A549 (cell line): ENCODE measurements at regions not wholly inside any gene's neighbourhood (a gene's known extent, or its start where the extent isn't known, plus 50 kb on each side); places are given as distances from the start of the nearest gene placed in this dataset.

Source experiments
- ATAC-seq, 2 experiments: fragments of 200-7000 bp in 1 of 2; fragments of >200 bp in 1 of 2; cut with Nextera tagmentation in 1 of 2; cut with Tn5 transposase in 1 of 2; 3 replicates each; pipeline versions ENCODE4 v1.8.0 to v1.9.1; 2018 to 2020; ENCODE audit warnings: mild to moderate bottlenecking in 1 of 2, moderate library complexity in 1 of 2
- CTCF ChIA-PET: fragments of 300-600 bp; sonication (Branson Sonifier 250); formaldehyde crosslinking; extraction: SDS; loops from one replicate; lab custom pipeline; 2021; ENCODE audit warnings: antibody characterized with exemption, inconsistent platforms; lab: Yijun Ruan, JAX
- POLR2A ChIA-PET: fragments of 350-600 bp; formaldehyde crosslinking; extraction: SDS; loops from one replicate; lab custom pipeline; 2021; ENCODE audit warnings: antibody characterized with exemption, inconsistent platforms; lab: Yijun Ruan, JAX
- DNase-seq, 2 experiments: peaks; one replicate each; pipeline versions ENCODE4 v3.0.0 to v3.0.0-alpha.2; 2011 to 2016; ENCODE audit warnings: low read depth in 1 of 2, low spot score in 1 of 2
- FAIRE-seq: peaks from 2 replicates; lab custom pipeline; 2011; peaks lifted over from hg19 to GRCh38; lab: Jason Lieb, UNC
- H3K27ac ChIP-seq, 2 experiments: fragments of >200 bp; sonication (Bioruptor Twin); formaldehyde crosslinking; 3 replicates each; pipeline ENCODE4 v1.5.1; 2016 to 2017
- H3K4me1 ChIP-seq: fragments of >200 bp; sonication (Bioruptor Twin); formaldehyde crosslinking; 3 replicates; pipeline ENCODE4 v1.6.1; 2016
- H3K4me2 ChIP-seq: fragments of >200 bp; sonication (Bioruptor Twin); formaldehyde crosslinking; 3 replicates; pipeline ENCODE4 v1.6.1; 2016
- H3K4me3 ChIP-seq: fragments of >200 bp; sonication (Bioruptor Twin); formaldehyde crosslinking; 3 replicates; pipeline ENCODE4 v1.5.1; 2016
- H3K9me3 ChIP-seq: fragments of >200 bp; sonication (Bioruptor Twin); formaldehyde crosslinking; 3 replicates; pipeline ENCODE4 v1.6.1; 2016
- ATOH8 ChIP-seq: fragments of 250-450 bp; sonication (Bioruptor Pico); IDR thresholded peaks from 2 replicates; pipeline ENCODE4 v1.5.0; 2020; ENCODE audit warnings: low read depth, mild to moderate bottlenecking, moderate library complexity
- BCL3 ChIP-seq: fragments of >200 bp; sonication (Bioruptor Twin); formaldehyde crosslinking; IDR thresholded peaks from 3 replicates; pipeline ENCODE4 v1.6.1; 2016
- CBX2 ChIP-seq: fragments of 200-600 bp; sonication (generic); IDR thresholded peaks from 2 replicates; pipeline ENCODE4 v1.6.1; 2016; ENCODE audit warnings: low read depth, mild to moderate bottlenecking, borderline replicate concordance
- CBX8 ChIP-seq: fragments of 200-600 bp; sonication (generic); IDR thresholded peaks from 2 replicates; pipeline ENCODE4 v1.6.1; 2016
- CHD4 ChIP-seq: fragments of 200-600 bp; sonication (generic); IDR thresholded peaks from 2 replicates; pipeline ENCODE4 v1.6.1; 2016; ENCODE audit warnings: antibody characterized with exemption, mild to moderate bottlenecking, borderline replicate concordance
- EHMT2 ChIP-seq: fragments of 200-600 bp; sonication (generic); IDR thresholded peaks from 2 replicates; pipeline ENCODE4 v1.6.1; 2016; ENCODE audit warnings: antibody characterized with exemption, low read depth, mild to moderate bottlenecking, moderate library complexity
- EP300 ChIP-seq, 2 experiments: fragments of >200 bp; sonication (Bioruptor Twin); formaldehyde crosslinking; IDR thresholded peaks; 2 replicates in 1 of 2; 3 replicates in 1 of 2; pipeline ENCODE4 v1.6.1; 2016 to 2017
- HES2 ChIP-seq: fragments of >200 bp; sonication (Bioruptor Twin); formaldehyde crosslinking; IDR thresholded peaks from 2 replicates; pipeline ENCODE4 v1.6.1; 2016
- HOXB13 ChIP-seq: fragments of 250-450 bp; sonication (Bioruptor Pico); IDR thresholded peaks from 2 replicates; pipeline ENCODE4 v1.5.0; 2020; ENCODE audit warnings: low read depth, mild to moderate bottlenecking, moderate library complexity
- HOXB5 ChIP-seq: fragments of 250-450 bp; sonication (Bioruptor Pico); IDR thresholded peaks from 2 replicates; pipeline ENCODE4 v1.5.0; 2020; ENCODE audit warnings: mild to moderate bottlenecking, moderate library complexity
- KDM1A ChIP-seq: fragments of 200-600 bp; sonication (generic); IDR thresholded peaks from 2 replicates; pipeline ENCODE4 v1.6.1; 2016; ENCODE audit warnings: low read depth, mild to moderate bottlenecking
- KDM5A ChIP-seq: fragments of 200-600 bp; sonication (generic); IDR thresholded peaks from 2 replicates; pipeline ENCODE4 v1.6.1; 2016; ENCODE audit warnings: antibody characterized with exemption, mild to moderate bottlenecking
- MAZ ChIP-seq: fragments of 150-350 bp; IDR thresholded peaks from 2 replicates; pipeline ENCODE4 v1.6.1; 2014; ENCODE audit warnings: antibody characterized with exemption, low read depth, low read length, borderline replicate concordance
- NFE2L2 ChIP-seq: fragments of 150-350 bp; conservative IDR thresholded peaks from 2 replicates; pipeline ENCODE4 v1.6.1; 2014; ENCODE audit warnings: low read length
- NPAS2 ChIP-seq: fragments of 250-450 bp; sonication (Bioruptor Pico); IDR thresholded peaks from 2 replicates; pipeline ENCODE4 v1.8.0; 2022; ENCODE audit warnings: mild to moderate bottlenecking, moderate library complexity, borderline replicate concordance
- NR3C1 ChIP-seq: fragments of >200 bp; sonication (Bioruptor Twin); formaldehyde crosslinking; IDR thresholded peaks from 3 replicates; pipeline ENCODE4 v1.6.1; 2017
- PBX3 ChIP-seq: IDR thresholded peaks from 2 replicates; pipeline ENCODE4 v1.6.1; 2012
- PHF8 ChIP-seq: fragments of 200-600 bp; sonication (generic); IDR thresholded peaks from 2 replicates; pipeline ENCODE4 v1.6.1; 2016; ENCODE audit warnings: low read depth, mild to moderate bottlenecking, antibody characterized with exemption, moderate library complexity, borderline replicate concordance
- POLR2A ChIP-seq: IDR thresholded peaks from 2 replicates; pipeline ENCODE4 v1.6.1; 2012; ENCODE audit warnings: mild to moderate bottlenecking, low read length
- RAD21 ChIP-seq, 2 experiments: fragments of >200 bp in 1 of 2; sonication (Bioruptor Twin) in 1 of 2; formaldehyde crosslinking in 1 of 2; IDR thresholded peaks in 1 of 2; conservative IDR thresholded peaks in 1 of 2; 2 replicates in 1 of 2; 3 replicates in 1 of 2; pipeline ENCODE4 v1.6.1; 2012 to 2018; ENCODE audit warnings: inconsistent platforms in 1 of 2
- RCOR1 ChIP-seq: fragments of 150-350 bp; IDR thresholded peaks from 2 replicates; pipeline ENCODE4 v1.6.1; 2014; ENCODE audit warnings: antibody characterized with exemption, low read length, low read depth
- REST ChIP-seq: fragments of 200-600 bp; sonication (generic); IDR thresholded peaks from 2 replicates; pipeline ENCODE4 v1.6.1; 2016; ENCODE audit warnings: antibody characterized with exemption, mild to moderate bottlenecking, moderate library complexity
- RNF2 ChIP-seq: fragments of 200-600 bp; sonication (generic); IDR thresholded peaks from 2 replicates; pipeline ENCODE4 v1.6.1; 2016; ENCODE audit warnings: low read depth, mild to moderate bottlenecking, antibody characterized with exemption, moderate library complexity, borderline replicate concordance
- SMC3 ChIP-seq: fragments of >200 bp; sonication (Bioruptor Twin); formaldehyde crosslinking; IDR thresholded peaks from 3 replicates; pipeline ENCODE4 v1.6.1; 2018; ENCODE audit warnings: inconsistent platforms
- TP53 ChIP-seq: fragments of 250-450 bp; sonication (Bioruptor Pico); IDR thresholded peaks from 2 replicates; pipeline ENCODE4 v1.5.0; 2021; ENCODE audit warnings: mild to moderate bottlenecking, moderate library complexity
- ZFP36 ChIP-seq: fragments of 450-650 bp; IDR thresholded peaks from 2 replicates; pipeline ENCODE4 v1.6.1; 2014; ENCODE audit warnings: borderline replicate concordance; ENCODE audit not compliant: partially characterized antibody
- ZSCAN20 ChIP-seq: fragments of 250-450 bp; sonication (Bioruptor Pico); IDR thresholded peaks from 2 replicates; pipeline ENCODE4 v1.8.0; 2022; ENCODE audit warnings: mild to moderate bottlenecking, moderate library complexity
- WGBS: methylation state at CpG from one replicate; pipeline ENCODE4 v1.1.6; 2017; ENCODE audit errors: missing lambda C conversion rate; 5-methylcytosine and 5-hydroxymethylcytosine counted together

- no peak for FAIRE-seq
- CTCF ChIA-PET, result interaction anchor here (1.0 to 1.3 kb wide), 2 partner anchors 13 to 18 kb away, joined by 3 read pairs; no protein-coding TSS in a partner anchor
- Histone ChIP-seq H3K4me3 (no peak overlapping the region), H3K4me2 (no peak overlapping the region), H3K9me3 (no peaks in the 10 kb centered on the region), H3K4me1 (no peaks in the 10 kb centered on the region), H3K27ac (no peak overlapping the region)
- TF ChIP-seq CHD4, result no peak
- no peak for TF ChIP-seq PHF8
- TF ChIP-seq ZSCAN20 (CRISPR knock-in tag), result no peak
- no peak for TF ChIP-seq RCOR1
- no peak for TF ChIP-seq BCL3
- TF ChIP-seq NR3C1, result no peak
- TF ChIP-seq KDM1A, result no peak
- TF ChIP-seq TP53 (CRISPR knock-in tag), result no peak
- TF ChIP-seq POLR2A, result no peak
- no peak for TF ChIP-seq NFE2L2
- no peak for TF ChIP-seq MAZ
- TF ChIP-seq EHMT2, result no peak
- no peak for TF ChIP-seq RAD21 (conservative IDR thresholded peaks at IDR 0.05 in 1 of 2, IDR thresholded peaks at IDR 0.05 in 1 of 2)
- no peak for TF ChIP-seq ZFP36
- TF ChIP-seq REST, result no peak
- TF ChIP-seq HES2, result no peak
- TF ChIP-seq HOXB5, result no peak
- no peak for TF ChIP-seq CBX2
- no peak for TF ChIP-seq EP300 (IDR thresholded peaks at IDR 0.05)
- POLR2A ChIA-PET, result no interaction called here
- whole genome bisulfite sequencing, result 80% methylated on average over 5 of the region's 5 CpGs
- no peak for ATAC-seq
- DNase-seq, result no peak
Measured at GRCh38 chr9:124202447-124202971, 55.2 kb upstream of the NEK6 start.

- no peak overlapping the region for H3K4me3 ChIP-seq
- H3K9me3 ChIP-seq, result no peaks in the 10 kb centered on the region
- no peak for ATAC-seq
- 58% methylated on average over 2 of the region's 2 CpGs for WGBS
- POLR2A ChIA-PET, result no interaction called here
- H3K4me2 ChIP-seq, result no peak overlapping the region
- no peak overlapping the region for H3K27ac ChIP-seq
- TF ChIP-seq KDM5A (no peak), NPAS2 (CRISPR knock-in tag) (no peak), ATOH8 (CRISPR knock-in tag) (no peak), REST (no peak), RNF2 (no peak), ZFP36 (no peak), SMC3 (no peak), PBX3 (no peak), HOXB13 (CRISPR knock-in tag) (no peak), CBX8 (no peak), EP300 (IDR thresholded peaks at IDR 0.05) (no peak)
- TF ChIP-seq, all 56 proteins: peak for 0
- DNase-seq, result no peak
- CTCF ChIA-PET, result interaction anchor here (1.3 kb wide), 1 partner anchor 9 kb away, joined by 4 read pairs; no protein-coding TSS in a partner anchor
- FAIRE-seq, result no peak
- no peaks in the 10 kb centered on the region for H3K4me1 ChIP-seq
Measured at GRCh38 chr9:124205686-124206352, 51.9 kb upstream of the NEK6 start.
